Dermis blood vessel endothelial cell (primary cell): ENCODE measurements at regions not wholly inside any gene's neighbourhood (a gene's known extent, or its start where the extent isn't known, plus 50 kb on each side); places are given as distances from the start of the nearest gene placed in this dataset.
"Not testable (repeated sequence)": the region's sequence is repeated elsewhere in the genome, so short reads cannot be mapped to it uniquely, and the experiment has no call there.

Experiments
- DNase-seq: peaks from one replicate; pipeline ENCODE4 v3.0.0; 2010

- no peak for DNase-seq
Observed at GRCh38 chr4:136012220-136012619, 1520.1 kb downstream of the PCDH18 start.

GRCh38 chr4:136009258-136009832 is 1522.9 kb downstream of the PCDH18 start:
- no peak for DNase-seq

- DNase-seq, result no peak
Observed at GRCh38 chr4:136007991-136008390, 1524.3 kb downstream of the PCDH18 start.

DNA sequence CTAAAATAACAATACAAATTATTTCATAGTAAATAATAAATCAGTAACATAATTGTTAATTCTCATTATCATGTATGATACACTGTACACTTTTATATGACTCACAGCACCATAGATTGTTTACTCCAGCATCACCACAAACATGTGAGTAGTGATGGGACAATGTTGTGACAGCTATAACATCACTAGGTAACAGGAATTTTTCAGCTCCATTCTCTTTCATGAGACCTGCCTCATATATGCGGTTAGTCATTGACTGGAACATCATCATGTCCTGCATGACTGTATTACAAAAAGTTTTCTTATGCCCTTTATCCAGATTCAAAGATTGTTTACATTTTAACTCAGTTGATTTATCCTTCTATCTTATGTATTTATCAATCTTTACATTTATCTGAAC is 1530.0 kb downstream of the PCDH18 start:
- DNase-seq, result no peak

DNA sequence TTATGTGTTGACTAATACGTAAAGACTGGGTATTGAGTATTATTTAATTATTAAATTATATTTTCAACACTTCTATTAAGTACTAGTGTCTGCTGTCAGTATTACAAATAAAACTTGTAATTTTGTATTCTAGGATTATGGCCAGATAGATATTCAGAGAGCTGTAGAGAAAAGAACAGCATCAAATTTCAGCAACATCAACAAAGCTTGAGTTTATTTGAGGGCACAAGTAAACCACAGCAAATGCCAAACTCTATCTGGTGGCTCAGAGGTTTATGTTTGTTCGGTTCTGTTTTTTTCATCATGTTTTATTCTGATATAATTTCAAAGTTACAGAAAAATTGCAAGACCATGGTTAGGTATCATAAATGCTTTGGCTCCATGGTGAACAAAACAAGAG is 1530.5 kb downstream of the PCDH18 start:
- no peak for DNase-seq

GRCh38 chr4:136000246-136000645 is 1532.0 kb downstream of the PCDH18 start:
- DNase-seq, result no peak

- DNase-seq, result no peak
Observed at GRCh38 chr4:135994360-135994759, 1537.9 kb downstream of the PCDH18 start.

DNA sequence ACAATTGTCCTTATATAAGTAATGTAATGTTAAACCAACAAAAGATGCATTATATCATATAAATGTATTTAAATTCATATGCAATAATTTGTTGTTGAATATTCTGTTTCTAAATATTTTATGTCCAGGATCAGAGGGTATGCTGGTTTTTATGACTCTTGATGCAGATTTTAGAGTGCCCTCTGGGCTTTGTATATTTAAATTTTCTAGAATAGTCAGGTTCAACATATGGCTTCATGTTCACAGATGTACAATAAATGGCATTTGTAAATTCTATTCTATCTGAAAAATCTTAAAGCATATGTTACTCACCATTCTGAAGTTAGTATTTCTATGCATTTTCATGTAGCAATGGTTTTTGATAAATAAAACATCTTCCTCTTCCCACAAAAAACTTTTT is 1555.4 kb downstream of the PCDH18 start:
- DNase-seq, result no peak

- no peak for DNase-seq
Observed at GRCh38 chr4:135966936-135967335, 1565.4 kb downstream of the PCDH18 start.

DNA sequence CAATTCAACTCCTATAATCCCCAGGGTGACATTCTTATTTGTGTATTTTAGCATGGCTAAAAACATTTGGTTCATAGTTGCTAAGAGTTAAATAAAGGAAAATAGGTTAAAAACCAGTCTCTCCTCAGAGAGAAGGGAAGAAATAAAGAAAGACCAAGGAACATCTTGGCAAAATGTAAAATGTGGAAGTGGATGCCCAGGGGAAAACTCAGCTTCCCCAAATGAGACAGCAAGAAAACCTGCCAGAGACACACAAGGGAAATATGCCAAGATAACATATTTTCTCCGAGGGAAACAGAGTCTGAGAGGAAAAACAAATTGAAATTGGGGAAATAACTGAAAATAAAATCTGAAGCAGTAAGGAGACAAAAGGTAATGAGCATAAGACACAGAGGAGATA is 1569.3 kb downstream of the PCDH18 start:
- DNase-seq, result no peak

GRCh38 chr4:135949931-135950330 is 1582.4 kb downstream of the PCDH18 start:
- DNase-seq, result no peak

- no peak for DNase-seq
Observed at GRCh38 chr4:135948797-135949196, 1583.5 kb downstream of the PCDH18 start.

DNA sequence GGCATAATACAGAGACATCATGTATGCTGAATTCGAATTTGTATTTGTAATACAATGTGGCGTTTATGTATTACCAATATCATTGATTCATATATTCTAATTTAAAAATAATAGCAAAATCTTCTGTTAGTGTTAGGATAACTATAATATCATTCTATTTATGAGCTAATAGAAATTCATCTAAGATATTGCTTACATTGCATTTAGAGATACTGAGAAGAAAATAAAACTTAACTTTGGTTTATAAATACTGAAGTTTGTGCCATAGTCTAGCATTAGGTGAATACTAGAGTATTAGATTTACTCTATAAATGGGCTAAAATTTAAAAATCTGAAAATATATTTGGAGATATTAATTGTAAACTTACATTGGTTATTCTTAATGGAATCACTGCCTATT is 1590.6 kb downstream of the PCDH18 start:
- no peak for DNase-seq

DNA sequence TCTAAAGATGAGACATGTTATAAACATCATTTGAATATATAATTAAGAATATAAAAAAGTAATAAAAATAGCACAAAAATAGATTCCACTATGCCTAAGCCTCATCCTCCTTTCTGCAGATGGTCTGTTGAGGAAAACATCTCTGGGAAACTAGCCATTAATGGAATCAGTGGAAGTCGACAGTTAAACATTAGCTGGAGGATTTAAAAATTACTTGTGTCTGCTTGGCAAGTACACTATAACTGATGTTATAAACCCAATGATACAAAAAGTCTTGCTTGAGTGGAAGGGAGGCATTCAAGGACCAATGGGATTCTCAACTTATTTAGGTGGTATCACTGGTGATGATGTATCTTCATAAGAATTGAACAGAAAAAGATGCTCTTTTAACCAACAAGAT is 1598.3 kb downstream of the PCDH18 start:
- DNase-seq, result no peak

- no peak for DNase-seq
Observed at GRCh38 chr4:135927651-135928050, 1604.6 kb downstream of the PCDH18 start.

DNA sequence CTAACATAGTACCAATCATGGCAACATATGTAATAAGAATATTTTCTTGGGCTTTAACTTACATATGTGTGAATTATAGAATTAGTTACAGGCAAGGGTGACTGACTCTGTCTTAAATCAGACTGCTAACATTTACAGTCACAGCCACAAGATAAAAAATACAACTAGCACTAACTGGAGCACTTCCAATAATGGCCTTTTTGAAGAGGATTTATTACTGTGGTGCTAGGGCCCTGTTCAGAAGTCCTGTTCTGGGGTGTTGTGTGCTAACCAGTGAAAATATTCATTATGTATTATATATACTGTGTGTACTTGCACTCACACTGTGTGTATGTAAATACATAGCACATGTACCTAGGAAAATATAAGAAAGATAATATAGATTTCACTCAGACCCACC is 1611.2 kb downstream of the PCDH18 start:
- no peak for DNase-seq

DNA sequence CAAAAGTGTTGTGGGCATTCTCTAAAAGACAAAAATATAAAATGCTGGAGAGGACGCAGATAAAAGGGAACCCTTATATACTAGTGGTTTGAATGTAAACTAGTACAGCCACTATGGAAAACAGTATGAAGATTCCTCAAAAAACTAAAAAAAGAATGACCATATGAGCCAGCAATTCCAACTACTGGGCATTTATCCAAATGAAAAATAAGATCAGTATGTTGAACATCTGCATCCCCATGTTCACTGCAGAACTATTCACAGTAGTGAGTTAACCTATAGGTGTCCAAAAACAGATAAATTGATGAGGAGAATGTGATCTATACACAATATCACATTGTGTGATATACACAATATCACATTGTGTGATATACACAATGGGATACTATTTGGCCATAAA is 1615.3 kb downstream of the PCDH18 start:
- DNase-seq, result no peak

- DNase-seq, result no peak
Observed at GRCh38 chr4:135900956-135901355, 1631.3 kb downstream of the PCDH18 start.

DNA sequence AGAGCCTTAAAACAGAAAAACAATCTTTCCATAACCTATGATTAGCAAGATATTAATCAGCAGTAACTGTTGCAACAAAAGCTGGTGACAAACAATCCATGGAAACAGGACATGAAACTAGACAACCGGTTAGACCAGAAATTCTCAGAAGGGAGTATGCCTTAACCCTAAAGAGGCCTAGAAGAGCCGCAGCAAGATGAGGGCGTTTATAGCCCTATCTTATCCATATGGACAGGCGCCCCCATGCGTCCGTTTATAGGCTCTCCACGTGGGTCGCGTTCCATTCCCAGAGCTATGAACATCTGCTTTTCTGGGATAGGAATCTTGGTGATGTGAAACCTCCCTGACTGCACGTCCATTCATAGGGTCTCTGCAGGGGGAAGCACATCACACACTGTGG is 1662.7 kb upstream of the PABPC4L start:
- DNase-seq, result not testable (repeated sequence)

DNA sequence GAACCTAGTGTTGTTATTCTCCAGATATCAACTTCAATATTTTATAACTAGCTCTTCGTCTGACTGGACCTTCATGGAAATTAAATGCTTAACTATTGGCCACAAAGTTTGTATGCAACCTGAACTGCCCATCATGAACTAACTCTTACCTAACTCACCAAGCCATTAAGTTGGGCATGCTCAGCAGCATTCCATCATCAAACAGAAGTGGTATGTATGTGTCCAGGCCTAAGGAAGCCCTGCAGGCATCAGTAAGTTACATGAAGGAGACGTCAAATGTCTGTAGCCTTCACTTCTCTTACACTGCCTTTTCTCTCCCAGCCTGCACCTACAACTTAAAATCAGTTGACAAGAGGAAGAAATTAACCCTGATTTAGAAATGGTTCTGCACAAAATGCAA is 1639.2 kb upstream of the PABPC4L start:
- no peak for DNase-seq

DNA sequence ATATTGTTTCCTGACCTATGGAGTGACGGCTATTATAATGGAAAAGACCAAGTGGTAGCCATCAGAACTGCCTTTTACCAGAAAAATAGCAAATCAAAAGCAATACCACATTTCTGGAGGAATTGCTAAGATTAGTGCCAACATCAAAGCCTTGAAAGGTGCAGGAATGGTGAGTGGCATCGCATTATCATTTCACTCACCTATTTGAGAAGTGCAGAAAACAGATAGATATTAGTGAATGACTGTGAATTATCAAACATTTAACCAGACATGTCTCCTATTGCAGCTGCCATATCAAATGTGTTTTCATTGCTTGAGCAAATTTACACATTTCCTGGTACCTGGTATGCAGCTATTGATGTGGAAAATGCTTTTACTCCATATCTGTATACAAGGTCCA is 1638.1 kb upstream of the PABPC4L start:
- no peak for DNase-seq

DNA sequence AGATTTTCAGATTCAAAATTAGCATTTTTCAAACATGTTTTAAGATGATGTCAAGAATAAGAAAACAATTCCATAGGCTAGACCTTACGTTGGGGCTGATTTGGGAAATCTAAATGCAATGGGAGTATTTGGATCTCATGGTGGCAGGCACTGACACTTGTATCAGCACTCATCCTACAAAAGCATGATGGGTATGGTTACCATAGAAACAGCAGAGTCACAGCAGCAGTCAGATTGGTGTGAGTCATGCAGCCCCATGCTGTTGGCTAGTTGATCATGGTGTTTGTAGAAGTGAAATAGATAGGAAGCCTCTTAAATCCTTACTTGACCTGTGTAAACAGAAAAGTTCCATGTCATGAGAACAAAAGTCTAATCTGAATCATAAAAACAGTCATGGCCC is 1637.3 kb upstream of the PABPC4L start:
- DNase-seq, result no peak

DNA sequence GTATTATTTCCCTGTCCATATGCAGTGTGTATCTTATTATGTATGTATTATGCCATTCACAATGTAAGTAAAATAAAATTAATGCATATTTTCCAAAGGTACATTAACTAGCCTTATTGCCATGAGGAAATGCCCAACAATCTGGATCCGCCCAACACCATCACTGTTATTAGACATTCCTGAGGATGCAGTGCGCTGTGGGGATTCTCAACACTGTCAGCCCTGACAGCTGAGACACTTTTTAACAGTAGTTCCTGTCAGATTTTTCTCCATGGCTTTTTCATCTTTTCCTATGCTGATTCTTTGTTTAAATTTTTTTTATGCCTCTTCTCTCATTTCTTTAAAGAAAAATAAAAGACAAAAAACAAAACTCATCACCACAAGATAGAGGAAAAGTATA is 1632.9 kb upstream of the PABPC4L start:
- DNase-seq, result no peak

- DNase-seq, result no peak
Observed at GRCh38 chr4:135833529-135833928, 1631.9 kb upstream of the PABPC4L start.

DNA sequence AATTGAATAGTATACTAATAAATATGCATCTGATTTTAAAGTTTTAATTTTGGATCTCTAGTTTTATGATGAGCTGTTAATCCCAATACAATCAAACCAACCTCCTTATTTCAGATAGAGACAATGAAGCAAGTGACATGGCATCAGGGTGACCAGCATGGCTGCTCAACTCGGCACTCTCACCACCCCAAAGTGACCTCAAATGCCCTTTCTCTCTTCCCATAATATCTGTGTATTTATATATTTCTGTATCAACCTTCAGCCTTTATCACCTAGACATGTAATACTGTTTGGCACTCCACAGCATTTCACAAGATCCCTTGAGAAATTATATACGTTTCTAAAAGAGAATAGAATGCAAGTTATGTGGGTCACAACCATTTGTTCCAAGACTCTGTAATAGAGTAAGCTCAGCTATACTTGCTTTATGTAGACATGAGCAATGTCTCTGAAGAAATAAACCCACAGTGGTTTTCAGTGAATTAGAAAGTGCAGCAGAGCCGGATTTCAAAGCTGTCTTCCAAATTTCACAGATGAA is 1623.2 kb upstream of the PABPC4L start:
- DNase-seq, result no peak
